Stomach smooth muscle (tissue), 2 donors: ENCODE measurements at regions not wholly inside any gene's neighbourhood (a gene's known extent, or its start where the extent isn't known, plus 50 kb on each side); places are given as distances from the start of the nearest gene placed in this dataset.
"Not testable (repeated sequence)": the region's sequence is repeated elsewhere in the genome, so short reads cannot be mapped to it uniquely, and the experiment has no call there.

Experiments
- H3K27ac ChIP-seq: one replicate; pipeline ENCODE4 v1.7.0; 2013; ENCODE audit warnings: mild to moderate bottlenecking, low read length, inconsistent platforms
- H3K27me3 ChIP-seq, 2 donors: one replicate each; pipeline ENCODE4 v1.7.0; 2013; ENCODE audit warnings: low read length in 2 of 2; ENCODE audit not compliant: insufficient read depth in 2 of 2, control insufficient read depth in 1 of 2
- H3K36me3 ChIP-seq, 2 donors: one replicate each; pipeline ENCODE4 v1.7.0; 2013; ENCODE audit warnings: low read length in 2 of 2; ENCODE audit not compliant: control insufficient read depth in 2 of 2, insufficient read depth in 2 of 2
- H3K4me1 ChIP-seq: one replicate; pipeline ENCODE4 v1.7.0; 2013; ENCODE audit warnings: low read length; ENCODE audit not compliant: control insufficient read depth, insufficient read depth
- H3K4me3 ChIP-seq, 2 donors: one replicate each; pipeline ENCODE4 v1.7.0; 2013; ENCODE audit warnings: low read length in 2 of 2
- H3K9ac ChIP-seq, 2 donors: one replicate each; pipeline ENCODE4 v1.7.0; 2013; ENCODE audit warnings: low read length in 2 of 2, mild to moderate bottlenecking in 1 of 2
- H3K9me3 ChIP-seq, 2 donors: one replicate each; pipeline ENCODE4 v1.7.0; 2013; ENCODE audit warnings: low read length in 2 of 2; ENCODE audit not compliant: control insufficient read depth in 2 of 2
- donor health status: healthy.
- donor health status: Pancreatic carcinoma.

GRCh38 chr10:84951616-84952015 is 623.2 kb downstream of the CCSER2 start:
- Histone ChIP-seq H3K4me3 (no peak overlapping the region), H3K36me3 (no peaks in the 10 kb centered on the region), H3K9ac (no peak overlapping the region)

GRCh38 chr10:84957427-84957826 is 629.0 kb downstream of the CCSER2 start:
- Histone ChIP-seq H3K9me3 (no peaks in the 10 kb centered on the region), H3K4me3 (no peak overlapping the region), H3K27me3 (no peaks in the 10 kb centered on the region), H3K36me3 (no peaks in the 10 kb centered on the region), H3K9ac (no peak overlapping the region), H3K4me1 (no peaks in the 10 kb centered on the region), H3K27ac (no peak overlapping the region)

More at GRCh38 chr10:84951616-84952015, 623.2 kb downstream of the CCSER2 start:
- Histone ChIP-seq H3K4me1 (no peaks in the 10 kb centered on the region), H3K27ac (no peak overlapping the region), H3K27me3 (no peaks in the 10 kb centered on the region), H3K9me3 (no peaks in the 10 kb centered on the region)

- Histone ChIP-seq H3K27ac (no peak overlapping the region), H3K36me3 (no peaks in the 10 kb centered on the region), H3K4me3 (no peak overlapping the region), H3K9me3 (no peaks in the 10 kb centered on the region), H3K27me3 (no peaks in the 10 kb centered on the region), H3K4me1 (no peaks in the 10 kb centered on the region), H3K9ac (no peak overlapping the region)
These were observed 637.1 kb downstream of the CCSER2 start for GRCh38 chr10:84965468-84965867.

- H3K4me1 ChIP-seq = no peaks in the 10 kb centered on the region
- H3K27ac ChIP-seq = no peak overlapping the region
- H3K4me3 ChIP-seq = no peak overlapping the region
- H3K27me3 ChIP-seq = no peaks in the 10 kb centered on the region
- no peaks in the 10 kb centered on the region for H3K9me3 ChIP-seq
- H3K9ac ChIP-seq = no peak overlapping the region
- H3K36me3 ChIP-seq = no peaks in the 10 kb centered on the region
These were observed 638.5 kb downstream of the CCSER2 start for GRCh38 chr10:84966708-84967441.

GRCh38 chr10:84969297-84969696 is 640.9 kb downstream of the CCSER2 start:
- not testable (repeated sequence) for H3K9me3 ChIP-seq, H3K4me1 ChIP-seq, H3K9ac ChIP-seq, H3K36me3 ChIP-seq, H3K27ac ChIP-seq, H3K4me3 ChIP-seq, H3K27me3 ChIP-seq

GRCh38 chr10:84987039-84987438 is 658.6 kb downstream of the CCSER2 start:
- Histone ChIP-seq H3K9me3 (peaks cover 0 to 4% of the 10 kb centered on the region in 2 donors), H3K36me3 (no peaks in the 10 kb centered on the region), H3K27ac (no peak overlapping the region), H3K27me3 (no peaks in the 10 kb centered on the region), H3K4me3 (no peak overlapping the region), H3K9ac (no peak overlapping the region), H3K4me1 (no peaks in the 10 kb centered on the region)

GRCh38 chr10:84988011-84988410 is 659.6 kb downstream of the CCSER2 start:
- H3K9me3 ChIP-seq = peaks cover 0 to 4% of the 10 kb centered on the region in 2 donors
- no peaks in the 10 kb centered on the region for H3K27me3 ChIP-seq
- H3K36me3 ChIP-seq = no peaks in the 10 kb centered on the region
- no peak overlapping the region for H3K9ac ChIP-seq
- H3K4me1 ChIP-seq = no peaks in the 10 kb centered on the region
- H3K4me3 ChIP-seq = no peak overlapping the region
- H3K27ac ChIP-seq = no peak overlapping the region

GRCh38 chr10:84990713-84991112 is 662.3 kb downstream of the CCSER2 start:
- no peak overlapping the region for H3K9ac ChIP-seq
- H3K36me3 ChIP-seq = no peaks in the 10 kb centered on the region
- no peak overlapping the region for H3K4me3 ChIP-seq
- peaks cover 0 to 1% of the 10 kb centered on the region in 2 donors for H3K9me3 ChIP-seq
- no peak overlapping the region for H3K27ac ChIP-seq
- no peaks in the 10 kb centered on the region for H3K4me1 ChIP-seq
- H3K27me3 ChIP-seq = no peaks in the 10 kb centered on the region

GRCh38 chr10:84991301-84991700 is 662.9 kb downstream of the CCSER2 start:
- H3K4me1 ChIP-seq = no peaks in the 10 kb centered on the region
- no peaks in the 10 kb centered on the region for H3K36me3 ChIP-seq
- no peaks in the 10 kb centered on the region for H3K27me3 ChIP-seq
- no peak overlapping the region for H3K27ac ChIP-seq
- H3K9me3 ChIP-seq = no peaks in the 10 kb centered on the region
- H3K4me3 ChIP-seq = no peak overlapping the region
- H3K9ac ChIP-seq = no peak overlapping the region

GRCh38 chr10:84993251-84994035 is 665.1 kb downstream of the CCSER2 start:
- Histone ChIP-seq H3K9me3 (no peaks in the 10 kb centered on the region), H3K4me3 (no peak overlapping the region)

GRCh38 chr10:84994722-84995121 is 666.3 kb downstream of the CCSER2 start:
- no peaks in the 10 kb centered on the region for H3K4me1 ChIP-seq
- H3K27me3 ChIP-seq = no peaks in the 10 kb centered on the region
- no peaks in the 10 kb centered on the region for H3K36me3 ChIP-seq
- H3K4me3 ChIP-seq = no peak overlapping the region
- H3K27ac ChIP-seq = no peak overlapping the region
- H3K9me3 ChIP-seq = no peaks in the 10 kb centered on the region
- no peak overlapping the region for H3K9ac ChIP-seq

More at GRCh38 chr10:84993251-84994035, 665.1 kb downstream of the CCSER2 start:
- Histone ChIP-seq H3K36me3 (no peaks in the 10 kb centered on the region), H3K27ac (no peak overlapping the region), H3K27me3 (no peaks in the 10 kb centered on the region), H3K9ac (no peak overlapping the region), H3K4me1 (no peaks in the 10 kb centered on the region)
